ENCODE measurements at regions not wholly inside any gene's neighbourhood (a gene's known extent, or its start where the extent isn't known, plus 50 kb on each side); places are given as distances from the start of the nearest gene placed in this dataset.
"Not testable (repeated sequence)": the region's sequence is repeated elsewhere in the genome, so short reads cannot be mapped to it uniquely, and the experiment has no call there.

- DNase-seq; intact Hi-C loops (cut with DNase I, micrococcal nuclease): not testable (repeated sequence)
Observed at GRCh38 chrX:3881898-3882552, 168.6 kb upstream of the PRKX start.

GRCh38 chrX:3881255-3881895 lies 167.9 kb upstream of the PRKX start:
- ATAC-seq = peak; percentile 63
- intact Hi-C loops (cut with DNase I, micrococcal nuclease); DNase-seq: not testable (repeated sequence)

More at GRCh38 chrX:3881898-3882552, 168.6 kb upstream of the PRKX start:
- peak; percentile 96 for ATAC-seq

DNA sequence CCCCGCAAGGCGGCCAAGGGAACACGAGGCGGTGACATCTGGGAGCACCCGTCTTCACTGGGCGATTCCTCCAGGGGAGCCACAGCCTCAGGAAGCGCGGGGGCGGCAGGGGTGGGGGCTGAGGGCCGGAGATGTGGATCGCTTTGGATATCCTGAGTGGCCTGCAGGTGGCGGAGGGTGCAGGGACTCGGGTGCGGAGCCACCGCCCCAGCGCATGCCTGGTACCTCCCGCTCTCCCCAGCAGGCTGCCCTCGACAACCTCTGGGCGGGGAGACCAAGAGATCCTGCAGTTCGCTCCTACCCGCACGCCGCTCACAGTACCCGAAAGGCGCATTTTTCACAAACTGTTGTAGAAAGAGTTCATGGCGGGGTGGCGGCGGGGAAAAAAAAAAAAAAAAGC lies 162.9 kb upstream of the PRKX start:
- intact Hi-C loops (cut with DNase I, micrococcal nuclease); DNase-seq; ATAC-seq: not testable (repeated sequence)

GRCh38 chrX:3875638-3876037 lies 162.2 kb upstream of the PRKX start:
- DNase-seq; intact Hi-C loops (cut with DNase I, micrococcal nuclease); ATAC-seq: not testable (repeated sequence)

DNA sequence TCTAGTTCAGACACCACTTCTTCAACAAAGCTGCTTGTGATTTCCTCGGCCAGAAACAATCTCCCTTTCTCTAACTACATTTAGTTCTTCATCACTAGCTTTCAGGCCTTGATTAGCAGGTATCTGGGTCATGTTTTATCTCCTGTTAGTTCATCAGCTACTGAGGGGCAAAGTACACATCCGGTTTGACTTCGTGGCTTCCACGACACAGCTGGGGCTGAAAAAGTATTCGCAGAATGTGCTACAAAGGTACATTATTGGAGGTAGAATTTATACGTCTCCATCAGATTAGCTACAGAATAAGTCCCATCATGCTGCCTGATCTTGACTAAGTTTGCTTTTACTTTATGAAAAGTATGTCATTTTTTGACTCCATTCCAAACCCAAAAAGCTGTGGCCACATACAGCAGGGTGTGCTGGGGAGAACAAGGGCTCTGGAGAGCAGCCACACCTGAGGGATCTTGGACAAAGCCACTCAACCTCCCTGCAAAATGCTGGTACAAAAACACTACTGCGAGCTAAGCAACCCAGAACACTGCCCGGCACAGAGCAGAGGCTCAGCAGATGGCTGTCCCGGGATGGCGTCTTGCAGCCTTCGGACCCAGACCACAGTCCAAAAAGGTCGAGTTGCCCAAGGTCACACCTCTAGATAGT lies 158.9 kb upstream of the PRKX start:
- DNase-seq; intact Hi-C loops (cut with DNase I, micrococcal nuclease): not testable (repeated sequence)
- peak; percentile 42 for ATAC-seq

DNA sequence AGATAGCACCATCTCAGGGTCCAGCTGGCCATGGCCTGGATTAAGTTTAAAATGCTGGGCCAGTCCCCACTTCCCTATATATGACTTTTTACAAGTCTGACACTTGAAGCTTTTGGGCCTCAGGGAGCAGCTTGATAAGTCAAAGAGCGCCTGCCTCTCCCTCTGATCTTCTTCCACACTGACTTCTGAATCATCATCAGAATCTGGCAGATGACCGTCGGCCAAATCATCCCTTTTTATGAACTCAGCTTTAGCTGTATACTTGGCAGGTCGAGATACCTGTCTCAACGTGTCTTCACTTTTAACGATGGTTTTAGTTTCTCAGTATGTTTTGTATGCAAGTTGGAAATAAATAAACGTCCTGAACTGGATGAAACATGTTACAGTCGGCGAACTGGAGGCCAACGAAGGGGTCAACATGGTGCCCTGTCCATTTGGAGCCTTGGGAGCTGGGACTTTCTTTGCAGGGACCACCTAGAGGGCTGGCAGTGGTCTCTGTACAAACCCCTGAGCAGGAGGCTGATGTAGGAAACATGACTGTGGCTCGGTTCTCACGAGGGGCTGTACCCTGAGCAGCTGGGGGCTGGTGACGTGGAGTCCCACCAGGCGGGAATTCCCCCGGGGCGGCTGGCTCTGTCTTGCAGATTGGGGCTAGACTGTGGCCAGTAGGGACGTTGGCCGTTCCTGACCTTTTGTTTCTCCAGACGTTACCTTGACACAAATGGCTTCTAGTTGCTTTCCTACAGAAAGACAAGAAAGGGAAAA lies 153.8 kb upstream of the PRKX start:
- DNase-seq; ATAC-seq; intact Hi-C loops (cut with DNase I, micrococcal nuclease): not testable (repeated sequence)

DNA sequence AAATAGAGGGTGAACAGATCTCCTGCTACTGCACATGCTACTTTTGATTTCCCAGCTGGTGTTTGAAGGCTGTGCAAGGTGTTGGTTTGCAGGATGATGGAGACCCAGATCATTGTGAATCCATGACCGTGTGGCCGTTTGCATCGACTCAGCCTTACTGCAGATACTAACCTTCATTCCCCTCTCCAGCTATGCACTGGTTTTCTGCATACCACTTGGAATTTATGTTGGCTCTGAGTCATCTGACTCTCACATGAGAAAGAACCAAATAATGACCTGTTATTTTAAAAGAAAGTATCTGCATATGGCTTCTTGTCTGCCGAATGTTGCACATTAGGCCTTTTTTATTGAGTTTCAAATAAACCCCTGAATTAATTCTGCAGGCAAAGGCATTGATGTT lies 144.9 kb upstream of the PRKX start:
- DNase-seq; intact Hi-C loops (cut with DNase I, micrococcal nuclease): not testable (repeated sequence)

GRCh38 chrX:3843522-3844145 lies 130.2 kb upstream of the PRKX start:
- ATAC-seq = peak; percentile 93
- intact Hi-C loops (cut with DNase I, micrococcal nuclease); DNase-seq: not testable (repeated sequence)

More for the DNA sequence above, 144.9 kb upstream of the PRKX start:
- ATAC-seq = not testable (repeated sequence)

DNA sequence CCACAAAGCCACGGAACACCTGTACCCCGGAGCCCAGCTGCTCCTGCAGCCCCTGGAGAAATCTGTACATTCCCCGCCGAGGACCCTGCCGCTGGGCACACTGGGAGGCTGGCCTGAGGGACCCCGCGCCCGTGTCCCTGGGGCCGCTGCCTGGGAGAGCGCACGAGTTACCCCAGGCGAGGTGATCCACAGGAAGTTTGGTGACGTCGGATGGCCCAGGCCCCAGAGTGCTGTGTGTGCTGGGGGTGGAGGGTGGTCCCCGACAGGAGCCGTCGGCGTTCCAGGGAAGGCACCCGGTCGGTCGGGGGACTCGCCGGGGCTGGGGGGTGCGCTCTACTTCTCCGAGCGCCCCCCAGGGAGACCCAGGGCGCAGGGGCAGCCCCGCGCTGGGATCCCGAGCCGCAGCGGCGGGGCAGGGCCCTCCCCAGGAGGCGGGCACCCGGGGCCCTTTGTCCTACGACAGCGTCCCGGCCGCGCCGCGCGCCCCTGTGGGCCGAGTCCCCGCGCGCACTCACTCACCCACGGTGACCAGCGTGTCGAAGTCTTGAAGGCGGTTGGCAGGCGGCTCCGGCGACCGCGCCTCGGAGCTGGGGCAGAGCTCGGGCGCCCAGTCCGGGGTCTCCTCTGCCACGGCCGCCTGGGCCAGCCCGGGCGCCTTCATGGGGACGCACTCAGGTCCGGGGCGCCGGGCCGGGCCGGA lies 129.5 kb upstream of the PRKX start:
- intact Hi-C loops (cut with DNase I, micrococcal nuclease) = not testable (repeated sequence)
- DNase-seq (peak; percentile 24 to 31), ATAC-seq (peak; percentile 72)

- DNase-seq; intact Hi-C loops (cut with DNase I, micrococcal nuclease); ATAC-seq: not testable (repeated sequence)
Observed at GRCh38 chrX:3838754-3839153, 125.3 kb upstream of the PRKX start.

GRCh38 chrX:3837958-3838643 lies 124.7 kb upstream of the PRKX start:
- not testable (repeated sequence) for ATAC-seq

GRCh38 chrX:3837211-3837610 lies 123.8 kb upstream of the PRKX start:
- ATAC-seq; DNase-seq; intact Hi-C loops (cut with DNase I, micrococcal nuclease): not testable (repeated sequence)

More at GRCh38 chrX:3837958-3838643, 124.7 kb upstream of the PRKX start:
- intact Hi-C loops (cut with DNase I, micrococcal nuclease); DNase-seq: not testable (repeated sequence)

- DNase-seq; intact Hi-C loops (cut with DNase I, micrococcal nuclease); ATAC-seq: not testable (repeated sequence)
Observed at GRCh38 chrX:3833761-3834542, 120.5 kb upstream of the PRKX start.

DNA sequence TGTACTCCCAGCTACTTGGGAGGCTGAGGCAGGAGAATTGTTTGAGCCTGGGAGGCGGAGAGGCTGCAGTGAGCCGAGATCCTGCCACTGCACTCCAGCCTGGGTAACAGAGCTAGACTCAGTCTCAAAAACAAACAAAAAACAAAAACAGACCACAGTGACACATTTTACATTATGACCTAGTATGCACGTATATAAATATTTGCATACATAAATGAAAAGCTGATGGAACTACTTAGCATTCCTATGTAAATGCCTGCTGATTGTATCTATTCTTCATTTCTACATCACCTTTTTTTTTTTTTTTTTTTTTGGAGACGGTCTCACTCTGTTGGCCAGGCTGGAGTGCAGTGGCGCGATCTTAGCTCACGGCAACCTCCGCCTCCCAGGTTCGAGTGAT lies 116.6 kb upstream of the PRKX start:
- intact Hi-C loops (cut with DNase I, micrococcal nuclease); ATAC-seq; DNase-seq: not testable (repeated sequence)

DNA sequence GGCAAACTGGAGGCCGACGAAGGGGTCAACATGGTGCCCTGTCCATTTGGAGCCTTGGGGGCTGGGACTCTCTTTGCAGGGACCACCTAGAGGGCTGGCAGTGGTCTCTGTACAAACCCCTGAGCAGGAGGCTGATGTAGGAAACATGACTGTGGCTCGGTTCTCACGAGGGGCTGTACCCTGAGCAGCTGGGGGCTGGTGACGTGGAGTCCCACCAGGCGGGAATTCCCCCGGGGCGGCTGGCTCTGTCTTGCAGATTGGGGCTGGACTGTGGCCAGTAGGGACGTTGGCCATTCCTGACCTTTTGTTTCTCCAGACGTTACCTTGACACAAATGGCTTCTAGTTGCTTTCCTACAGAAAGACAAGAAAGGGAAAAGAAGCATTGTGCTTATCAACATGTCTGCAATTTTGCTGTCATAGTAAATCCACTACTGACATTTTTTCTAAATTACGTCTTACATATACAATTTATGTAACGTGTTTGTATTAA lies 115.6 kb upstream of the PRKX start:
- intact Hi-C loops (cut with DNase I, micrococcal nuclease); DNase-seq; ATAC-seq: not testable (repeated sequence)

DNA sequence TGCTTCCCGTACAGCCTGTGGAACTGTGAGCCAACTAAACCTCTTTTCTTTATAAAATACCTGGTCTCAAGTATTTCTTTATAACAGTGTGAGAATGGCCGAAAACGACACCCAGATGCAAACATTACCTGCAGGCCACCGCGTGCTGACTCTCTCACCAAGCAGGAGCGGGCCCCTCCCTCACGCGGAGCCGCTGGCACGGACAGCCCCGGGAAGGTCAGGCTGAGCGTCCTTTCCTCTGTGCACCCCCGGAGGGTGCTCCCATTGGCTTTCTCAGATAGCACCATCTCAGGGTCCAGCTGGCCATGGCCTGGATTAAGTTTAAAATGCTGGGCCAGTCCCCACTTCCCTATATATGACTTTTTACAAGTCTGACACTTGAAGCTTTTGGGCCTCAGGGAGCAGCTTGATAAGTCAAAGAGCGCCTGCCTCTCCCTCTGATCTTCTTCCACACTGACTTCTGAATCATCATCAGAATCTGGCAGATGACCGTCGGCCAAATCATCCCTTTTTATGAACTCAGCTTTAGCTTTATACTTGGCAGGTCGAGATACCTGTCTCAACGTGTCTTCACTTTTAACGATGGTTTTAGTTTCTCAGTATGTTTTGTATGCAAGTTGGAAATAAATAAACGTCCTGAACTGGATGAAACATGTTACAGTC lies 115.1 kb upstream of the PRKX start:
- DNase-seq; ATAC-seq; intact Hi-C loops (cut with DNase I, micrococcal nuclease): not testable (repeated sequence)
